G401.6 (cell line): ENCODE measurements at regions not wholly inside any gene's neighbourhood (a gene's known extent, or its start where the extent isn't known, plus 50 kb on each side); places are given as distances from the start of the nearest gene placed in this dataset.
A peak's percentile ranks its signal among the peaks of the same experiment; 100 is the strongest.
"Not testable (repeated sequence)": the region's sequence is repeated elsewhere in the genome, so short reads cannot be mapped to it uniquely, and the experiment has no call there.

Source experiments
- FAIRE-seq: peaks from 2 replicates; lab custom pipeline; 2012; peaks lifted over from hg19 to GRCh38; lab: Jason Lieb, UNC

GRCh38 chr3:31100519-31100918, 206.1 kb upstream of the GADL1 start:
- FAIRE-seq, result no peak

- not testable (repeated sequence) for FAIRE-seq
Observed at GRCh38 chr3:31101285-31101684, 206.8 kb upstream of the GADL1 start.

- no peak for FAIRE-seq
Observed at GRCh38 chr3:31102196-31102879, 207.9 kb upstream of the GADL1 start.

- FAIRE-seq, result no peak
Observed at GRCh38 chr3:31103181-31103580, 208.7 kb upstream of the GADL1 start.

- no peak for FAIRE-seq
Observed at GRCh38 chr3:31103623-31104180, 209.2 kb upstream of the GADL1 start.

GRCh38 chr3:31105011-31105410, 210.6 kb upstream of the GADL1 start:
- no peak for FAIRE-seq

GRCh38 chr3:31105438-31106077, 211.1 kb upstream of the GADL1 start:
- FAIRE-seq, result no peak

GRCh38 chr3:31106204-31106603, 211.7 kb upstream of the GADL1 start:
- FAIRE-seq, result no peak

- no peak for FAIRE-seq
Observed at GRCh38 chr3:31106912-31107311, 212.5 kb upstream of the GADL1 start.

GRCh38 chr3:31114929-31115283, 220.4 kb upstream of the GADL1 start:
- no peak for FAIRE-seq

GRCh38 chr3:31115531-31115930, 221.1 kb upstream of the GADL1 start:
- FAIRE-seq, result not testable (repeated sequence)

GRCh38 chr3:31116651-31117050, 222.2 kb upstream of the GADL1 start:
- FAIRE-seq, result no peak

- FAIRE-seq, result no peak
Observed at GRCh38 chr3:31117854-31118253, 223.4 kb upstream of the GADL1 start.

- FAIRE-seq, result no peak
Observed at GRCh38 chr3:31124373-31124772, 229.9 kb upstream of the GADL1 start.

GRCh38 chr3:31125413-31126020, 231.1 kb upstream of the GADL1 start:
- FAIRE-seq, result no peak

GRCh38 chr3:31129241-31129640, 234.8 kb upstream of the GADL1 start:
- FAIRE-seq, result no peak

GRCh38 chr3:31132132-31132769, 237.8 kb upstream of the GADL1 start:
- FAIRE-seq, result no peak

- FAIRE-seq, result no peak
Observed at GRCh38 chr3:31133541-31133940, 239.1 kb upstream of the GADL1 start.

GRCh38 chr3:31135546-31135945, 241.1 kb upstream of the GADL1 start:
- FAIRE-seq, result no peak

- FAIRE-seq, result no peak
Observed at GRCh38 chr3:31137718-31138465, 243.4 kb upstream of the GADL1 start.

- peak; percentile 72 for FAIRE-seq
Observed at GRCh38 chr3:31140470-31140869, 246.0 kb upstream of the GADL1 start.

GRCh38 chr3:31142139-31142538, 247.7 kb upstream of the GADL1 start:
- no peak for FAIRE-seq
